GM23338 (cell line): ENCODE measurements at regions not wholly inside any gene's neighbourhood (a gene's known extent, or its start where the extent isn't known, plus 50 kb on each side); places are given as distances from the start of the nearest gene placed in this dataset.

Experiments used
- CREB1 ChIP-seq: fragments of 250-450 bp; sonication (Bioruptor Pico); IDR thresholded peaks from 2 replicates; pipeline ENCODE4 v1.5.0; 2020; ENCODE audit warnings: low read depth, mild to moderate bottlenecking, moderate library complexity
- EZH2phosphoT487 ChIP-seq: fragments of 200-600 bp; sonication (generic); IDR thresholded peaks from one replicate; pipeline ENCODE4 v1.8.1; 2018; ENCODE audit warnings: antibody characterized with exemption; ENCODE audit not compliant: unreplicated experiment
- JUNB ChIP-seq: IDR thresholded peaks from one replicate; pipeline ENCODE4 v1.6.1; 2016; ENCODE audit warnings: antibody characterized with exemption; ENCODE audit not compliant: unreplicated experiment
- POLR2AphosphoS5 ChIP-seq: IDR thresholded peaks from 2 replicates; pipeline ENCODE4 v1.6.1; 2016; ENCODE audit warnings: antibody characterized with exemption, low read depth
- STAT1 ChIP-seq: IDR thresholded peaks from one replicate; pipeline ENCODE4 v1.6.1; 2016; ENCODE audit warnings: antibody characterized with exemption; ENCODE audit not compliant: unreplicated experiment
- ZNF114 ChIP-seq: fragments of 250-450 bp; sonication (Bioruptor Pico); IDR thresholded peaks from 2 replicates; pipeline ENCODE4 v1.5.0; 2020; ENCODE audit warnings: mild to moderate bottlenecking, moderate library complexity
- TF ChIP-seq, protein P1 (sequence below): fragments of 250-450 bp; sonication (Bioruptor Pico); IDR thresholded peaks from 2 replicates; pipeline ENCODE4 v1.5.0; 2020; ENCODE audit warnings: mild to moderate bottlenecking, moderate library complexity
- TF ChIP-seq, protein P2 (sequence below): IDR thresholded peaks from one replicate; pipeline ENCODE4 v1.6.1; 2018; ENCODE audit warnings: antibody characterized with exemption; ENCODE audit not compliant: unreplicated experiment

DNA sequence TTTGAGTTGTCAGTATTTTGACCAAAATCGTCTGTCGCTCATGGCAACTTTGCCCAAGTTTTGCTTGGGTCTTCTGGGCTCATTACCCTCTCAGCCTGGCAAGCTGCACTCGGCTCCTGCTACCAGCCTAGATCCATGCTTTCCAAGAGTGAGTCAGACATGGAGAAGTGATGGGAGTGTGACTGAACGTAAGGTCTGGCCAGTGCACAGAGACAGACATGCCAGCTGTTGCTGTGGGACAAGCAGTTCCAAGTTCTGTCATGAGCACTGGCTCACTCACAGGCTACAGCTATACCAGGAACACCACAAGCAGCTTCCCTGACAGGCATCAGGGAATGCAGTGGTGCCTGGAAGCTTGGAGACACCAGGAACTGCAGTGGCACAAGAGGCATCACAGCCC, 338.9 kb downstream of the KDM5D start (continued):
- TF ChIP-seq, protein P1, sequence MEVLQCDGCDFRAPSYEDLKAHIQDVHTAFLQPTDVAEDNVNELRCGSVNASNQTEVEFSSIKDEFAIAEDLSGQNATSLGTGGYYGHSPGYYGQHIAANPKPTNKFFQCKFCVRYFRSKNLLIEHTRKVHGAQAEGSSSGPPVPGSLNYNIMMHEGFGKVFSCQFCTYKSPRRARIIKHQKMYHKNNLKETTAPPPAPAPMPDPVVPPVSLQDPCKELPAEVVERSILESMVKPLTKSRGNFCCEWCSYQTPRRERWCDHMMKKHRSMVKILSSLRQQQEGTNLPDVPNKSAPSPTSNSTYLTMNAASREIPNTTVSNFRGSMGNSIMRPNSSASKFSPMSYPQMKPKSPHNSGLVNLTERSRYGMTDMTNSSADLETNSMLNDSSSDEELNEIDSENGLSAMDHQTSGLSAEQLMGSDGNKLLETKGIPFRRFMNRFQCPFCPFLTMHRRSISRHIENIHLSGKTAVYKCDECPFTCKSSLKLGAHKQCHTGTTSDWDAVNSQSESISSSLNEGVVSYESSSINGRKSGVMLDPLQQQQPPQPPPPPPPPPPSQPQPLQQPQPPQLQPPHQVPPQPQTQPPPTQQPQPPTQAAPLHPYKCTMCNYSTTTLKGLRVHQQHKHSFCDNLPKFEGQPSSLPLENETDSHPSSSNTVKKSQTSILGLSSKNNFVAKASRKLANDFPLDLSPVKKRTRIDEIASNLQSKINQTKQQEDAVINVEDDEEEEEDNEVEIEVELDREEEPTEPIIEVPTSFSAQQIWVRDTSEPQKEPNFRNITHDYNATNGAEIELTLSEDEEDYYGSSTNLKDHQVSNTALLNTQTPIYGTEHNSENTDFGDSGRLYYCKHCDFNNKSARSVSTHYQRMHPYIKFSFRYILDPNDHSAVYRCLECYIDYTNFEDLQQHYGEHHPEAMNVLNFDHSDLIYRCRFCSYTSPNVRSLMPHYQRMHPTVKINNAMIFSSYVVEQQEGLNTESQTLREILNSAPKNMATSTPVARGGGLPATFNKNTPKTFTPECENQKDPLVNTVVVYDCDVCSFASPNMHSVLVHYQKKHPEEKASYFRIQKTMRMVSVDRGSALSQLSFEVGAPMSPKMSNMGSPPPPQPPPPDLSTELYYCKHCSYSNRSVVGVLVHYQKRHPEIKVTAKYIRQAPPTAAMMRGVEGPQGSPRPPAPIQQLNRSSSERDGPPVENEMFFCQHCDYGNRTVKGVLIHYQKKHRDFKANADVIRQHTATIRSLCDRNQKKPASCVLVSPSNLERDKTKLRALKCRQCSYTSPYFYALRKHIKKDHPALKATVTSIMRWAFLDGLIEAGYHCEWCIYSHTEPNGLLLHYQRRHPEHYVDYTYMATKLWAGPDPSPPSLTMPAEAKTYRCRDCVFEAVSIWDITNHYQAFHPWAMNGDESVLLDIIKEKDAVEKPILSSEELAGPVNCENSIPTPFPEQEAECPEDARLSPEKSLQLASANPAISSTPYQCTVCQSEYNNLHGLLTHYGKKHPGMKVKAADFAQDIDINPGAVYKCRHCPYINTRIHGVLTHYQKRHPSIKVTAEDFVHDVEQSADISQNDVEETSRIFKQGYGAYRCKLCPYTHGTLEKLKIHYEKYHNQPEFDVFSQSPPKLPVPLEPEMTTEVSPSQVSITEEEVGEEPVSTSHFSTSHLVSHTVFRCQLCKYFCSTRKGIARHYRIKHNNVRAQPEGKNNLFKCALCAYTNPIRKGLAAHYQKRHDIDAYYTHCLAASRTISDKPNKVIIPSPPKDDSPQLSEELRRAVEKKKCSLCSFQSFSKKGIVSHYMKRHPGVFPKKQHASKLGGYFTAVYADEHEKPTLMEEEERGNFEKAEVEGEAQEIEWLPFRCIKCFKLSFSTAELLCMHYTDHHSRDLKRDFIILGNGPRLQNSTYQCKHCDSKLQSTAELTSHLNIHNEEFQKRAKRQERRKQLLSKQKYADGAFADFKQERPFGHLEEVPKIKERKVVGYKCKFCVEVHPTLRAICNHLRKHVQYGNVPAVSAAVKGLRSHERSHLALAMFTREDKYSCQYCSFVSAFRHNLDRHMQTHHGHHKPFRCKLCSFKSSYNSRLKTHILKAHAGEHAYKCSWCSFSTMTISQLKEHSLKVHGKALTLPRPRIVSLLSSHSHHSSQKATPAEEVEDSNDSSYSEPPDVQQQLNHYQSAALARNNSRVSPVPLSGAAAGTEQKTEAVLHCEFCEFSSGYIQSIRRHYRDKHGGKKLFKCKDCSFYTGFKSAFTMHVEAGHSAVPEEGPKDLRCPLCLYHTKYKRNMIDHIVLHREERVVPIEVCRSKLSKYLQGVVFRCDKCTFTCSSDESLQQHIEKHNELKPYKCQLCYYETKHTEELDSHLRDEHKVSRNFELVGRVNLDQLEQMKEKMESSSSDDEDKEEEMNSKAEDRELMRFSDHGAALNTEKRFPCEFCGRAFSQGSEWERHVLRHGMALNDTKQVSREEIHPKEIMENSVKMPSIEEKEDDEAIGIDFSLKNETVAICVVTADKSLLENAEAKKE (CRISPR knock-in tag) = no peak
- no peak for TF ChIP-seq ZNF114 (CRISPR knock-in tag)
- TF ChIP-seq EZH2phosphoT487 = no peak
- no peak for TF ChIP-seq JUNB
- TF ChIP-seq POLR2AphosphoS5 = no peak
- TF ChIP-seq STAT1 = no peak
- TF ChIP-seq CREB1 (CRISPR knock-in tag) = no peak
- TF ChIP-seq, protein P2, sequence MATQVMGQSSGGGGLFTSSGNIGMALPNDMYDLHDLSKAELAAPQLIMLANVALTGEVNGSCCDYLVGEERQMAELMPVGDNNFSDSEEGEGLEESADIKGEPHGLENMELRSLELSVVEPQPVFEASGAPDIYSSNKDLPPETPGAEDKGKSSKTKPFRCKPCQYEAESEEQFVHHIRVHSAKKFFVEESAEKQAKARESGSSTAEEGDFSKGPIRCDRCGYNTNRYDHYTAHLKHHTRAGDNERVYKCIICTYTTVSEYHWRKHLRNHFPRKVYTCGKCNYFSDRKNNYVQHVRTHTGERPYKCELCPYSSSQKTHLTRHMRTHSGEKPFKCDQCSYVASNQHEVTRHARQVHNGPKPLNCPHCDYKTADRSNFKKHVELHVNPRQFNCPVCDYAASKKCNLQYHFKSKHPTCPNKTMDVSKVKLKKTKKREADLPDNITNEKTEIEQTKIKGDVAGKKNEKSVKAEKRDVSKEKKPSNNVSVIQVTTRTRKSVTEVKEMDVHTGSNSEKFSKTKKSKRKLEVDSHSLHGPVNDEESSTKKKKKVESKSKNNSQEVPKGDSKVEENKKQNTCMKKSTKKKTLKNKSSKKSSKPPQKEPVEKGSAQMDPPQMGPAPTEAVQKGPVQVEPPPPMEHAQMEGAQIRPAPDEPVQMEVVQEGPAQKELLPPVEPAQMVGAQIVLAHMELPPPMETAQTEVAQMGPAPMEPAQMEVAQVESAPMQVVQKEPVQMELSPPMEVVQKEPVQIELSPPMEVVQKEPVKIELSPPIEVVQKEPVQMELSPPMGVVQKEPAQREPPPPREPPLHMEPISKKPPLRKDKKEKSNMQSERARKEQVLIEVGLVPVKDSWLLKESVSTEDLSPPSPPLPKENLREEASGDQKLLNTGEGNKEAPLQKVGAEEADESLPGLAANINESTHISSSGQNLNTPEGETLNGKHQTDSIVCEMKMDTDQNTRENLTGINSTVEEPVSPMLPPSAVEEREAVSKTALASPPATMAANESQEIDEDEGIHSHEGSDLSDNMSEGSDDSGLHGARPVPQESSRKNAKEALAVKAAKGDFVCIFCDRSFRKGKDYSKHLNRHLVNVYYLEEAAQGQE = no peak
